ENCODE measurements at regions not wholly inside any gene's neighbourhood (a gene's known extent, or its start where the extent isn't known, plus 50 kb on each side); places are given as distances from the start of the nearest gene placed in this dataset.

GRCh38 chr2:8297376-8298231, 384.3 kb upstream of the ID2 start:
- DNase-seq (ENCODE audit: low read depth) = no peak
- H3K4me3 ChIP-seq (ENCODE audit: low read length) = no peak overlapping the region
- no peak for TF ChIP-seq CTCF (conservative IDR thresholded peaks at IDR 0.05; ENCODE audit: low read depth, low read length)

GRCh38 chr2:8298783-8299182, 383.1 kb upstream of the ID2 start:
- TF ChIP-seq CTCF (conservative IDR thresholded peaks at IDR 0.05; ENCODE audit: low read depth, low read length) = no peak
- DNase-seq (ENCODE audit: low read depth) = no peak
- H3K4me3 ChIP-seq (ENCODE audit: low read length) = no peak overlapping the region

GRCh38 chr2:8300216-8300615, 381.6 kb upstream of the ID2 start:
- no peak for TF ChIP-seq CTCF (conservative IDR thresholded peaks at IDR 0.05; ENCODE audit: low read depth, low read length)
- DNase-seq (ENCODE audit: low read depth) = no peak
- H3K4me3 ChIP-seq (ENCODE audit: low read length) = no peak overlapping the region

- TF ChIP-seq CTCF (conservative IDR thresholded peaks at IDR 0.05; ENCODE audit: low read depth, low read length) = no peak
- H3K4me3 ChIP-seq (ENCODE audit: low read length) = no peak overlapping the region
- DNase-seq (ENCODE audit: low read depth) = no peak
Measured at GRCh38 chr2:8300905-8301304, 381.0 kb upstream of the ID2 start.

- DNase-seq (ENCODE audit: low read depth) = no peak
- TF ChIP-seq CTCF (conservative IDR thresholded peaks at IDR 0.05; ENCODE audit: low read depth, low read length) = no peak
- no peak overlapping the region for H3K4me3 ChIP-seq (ENCODE audit: low read length)
Measured at GRCh38 chr2:8303322-8303832, 378.5 kb upstream of the ID2 start.

- no peak for TF ChIP-seq CTCF (conservative IDR thresholded peaks at IDR 0.05; ENCODE audit: low read depth, low read length)
- no peak overlapping the region for H3K4me3 ChIP-seq (ENCODE audit: low read length)
- DNase-seq (ENCODE audit: low read depth) = no peak
Measured at GRCh38 chr2:8304821-8305766, 376.8 kb upstream of the ID2 start.

Data from retinal pigment epithelial cell (primary cell).